Right atrium auricular region (tissue), 2 donors: ENCODE measurements at regions not wholly inside any gene's neighbourhood (a gene's known extent, or its start where the extent isn't known, plus 50 kb on each side); places are given as distances from the start of the nearest gene placed in this dataset.

Experiments used
- DNase-seq: peaks from one replicate; pipeline ENCODE4 v3.0.0-alpha.2; 2019; ENCODE audit warnings: low spot score
- H3K27ac ChIP-seq, 2 donors: fragments of 200-600 bp; sonication (generic); 1 replicate in 1 of 2; 2 replicates in 1 of 2; pipeline ENCODE4 v1.5.1; 2016 to 2019
- H3K27me3 ChIP-seq, 2 donors: fragments of 200-600 bp; sonication (generic); one replicate each; pipeline versions ENCODE4 v1.5.1 to v1.6.0; 2017 to 2019
- H3K36me3 ChIP-seq: fragments of 200-600 bp; sonication (generic); one replicate; pipeline ENCODE4 v1.5.1; 2016
- H3K4me1 ChIP-seq, 2 donors: fragments of 200-600 bp; sonication (generic); one replicate each; pipeline versions ENCODE4 v1.5.1 to v1.6.0; 2017 to 2019
- H3K4me3 ChIP-seq, 2 donors: fragments of 200-600 bp; sonication (generic); 1 replicate in 1 of 2; 2 replicates in 1 of 2; pipeline ENCODE4 v1.5.1; 2017 to 2019; ENCODE audit warnings: mild to moderate bottlenecking in 1 of 2, moderate library complexity in 1 of 2
- H3K9me3 ChIP-seq, 2 donors: fragments of 200-600 bp; sonication (generic); one replicate each; pipeline ENCODE4 v1.5.1; 2019
- CTCF ChIP-seq, 2 donors: fragments of 200-600 bp; sonication (generic); IDR thresholded peaks; one replicate each; pipeline ENCODE4 v1.5.1; 2019; ENCODE audit warnings: antibody characterized with exemption in 2 of 2

DNA sequence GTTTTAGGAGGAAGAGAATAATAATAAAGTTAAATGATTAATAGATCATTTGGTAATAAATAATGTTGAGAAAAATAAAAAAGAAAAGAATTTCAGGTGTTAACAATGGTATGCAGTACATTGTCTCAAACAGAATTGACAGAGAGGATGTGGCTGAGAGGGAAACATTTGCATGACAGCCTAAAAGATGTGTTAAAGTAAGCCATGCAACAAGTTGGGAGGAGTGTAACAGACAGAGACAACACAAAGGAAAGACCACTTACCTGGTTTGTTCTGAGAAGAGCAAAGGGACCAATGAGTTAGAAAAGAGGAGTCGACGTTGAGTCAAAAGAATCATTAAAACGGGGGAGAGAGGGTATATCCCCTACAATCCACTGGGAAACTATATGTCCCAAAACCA, 814.0 kb downstream of the KCNT2 start:
- Histone ChIP-seq H3K36me3 (no peaks in the 10 kb centered on the region), H3K4me3 (no peak overlapping the region), H3K27me3 (no peaks in the 10 kb centered on the region), H3K4me1 (no peaks in the 10 kb centered on the region), H3K9me3 (peaks cover 0 to 9% of the 10 kb centered on the region in 2 donors), H3K27ac (no peak overlapping the region)
- no peak for DNase-seq
- TF ChIP-seq CTCF (IDR thresholded peaks at IDR 0.05): no peak

- H3K9me3 ChIP-seq: peaks cover 0 to 9% of the 10 kb centered on the region in 2 donors
Measured at GRCh38 chr1:195791796-195792195, 816.4 kb downstream of the KCNT2 start.

DNA sequence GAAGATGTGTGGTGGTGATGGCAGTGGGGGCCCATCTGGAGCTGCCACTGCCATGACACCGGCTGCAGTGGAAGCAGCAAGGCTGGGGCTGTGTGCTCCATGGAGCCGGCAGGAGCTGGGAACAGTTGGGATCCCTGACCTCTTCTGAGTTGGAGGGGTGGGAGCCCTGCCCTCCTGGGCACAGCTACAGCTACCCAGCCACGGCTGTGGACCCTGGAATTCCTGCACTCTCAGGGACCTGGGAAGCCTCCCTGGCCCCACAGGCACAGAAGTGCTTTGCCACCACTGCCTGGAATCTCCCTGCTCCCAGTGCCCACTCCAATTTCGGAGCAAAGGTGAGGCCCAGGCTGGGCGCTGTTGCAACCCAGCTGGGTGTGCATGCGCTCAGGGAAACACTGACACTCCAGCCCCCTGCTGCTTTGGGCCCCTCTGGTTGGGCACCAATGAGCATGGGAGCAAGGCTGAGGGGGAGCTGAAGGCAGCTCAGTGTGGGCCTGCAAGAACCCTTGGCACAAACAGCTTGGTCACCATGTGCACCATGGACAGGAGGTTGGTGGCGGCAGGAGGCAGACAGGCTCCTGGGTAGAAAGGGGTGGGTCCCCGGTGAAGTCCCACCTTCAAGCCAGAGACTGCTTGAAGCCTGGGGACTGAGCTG, 817.6 kb downstream of the KCNT2 start:
- no peak for TF ChIP-seq CTCF (IDR thresholded peaks at IDR 0.05)
- no peak for DNase-seq
- no peak overlapping the region for H3K27ac ChIP-seq
- H3K9me3 ChIP-seq: peaks cover 0 to 9% of the 10 kb centered on the region in 2 donors
- no peaks in the 10 kb centered on the region for H3K36me3 ChIP-seq
- no peaks in the 10 kb centered on the region for H3K4me1 ChIP-seq
- no peaks in the 10 kb centered on the region for H3K27me3 ChIP-seq
- no peak overlapping the region for H3K4me3 ChIP-seq

More at GRCh38 chr1:195791796-195792195, 816.4 kb downstream of the KCNT2 start:
- Histone ChIP-seq H3K4me3 (no peak overlapping the region), H3K36me3 (no peaks in the 10 kb centered on the region), H3K27me3 (no peaks in the 10 kb centered on the region), H3K27ac (no peak overlapping the region), H3K4me1 (no peaks in the 10 kb centered on the region)
- DNase-seq: no peak
- TF ChIP-seq CTCF (IDR thresholded peaks at IDR 0.05): no peak

DNA sequence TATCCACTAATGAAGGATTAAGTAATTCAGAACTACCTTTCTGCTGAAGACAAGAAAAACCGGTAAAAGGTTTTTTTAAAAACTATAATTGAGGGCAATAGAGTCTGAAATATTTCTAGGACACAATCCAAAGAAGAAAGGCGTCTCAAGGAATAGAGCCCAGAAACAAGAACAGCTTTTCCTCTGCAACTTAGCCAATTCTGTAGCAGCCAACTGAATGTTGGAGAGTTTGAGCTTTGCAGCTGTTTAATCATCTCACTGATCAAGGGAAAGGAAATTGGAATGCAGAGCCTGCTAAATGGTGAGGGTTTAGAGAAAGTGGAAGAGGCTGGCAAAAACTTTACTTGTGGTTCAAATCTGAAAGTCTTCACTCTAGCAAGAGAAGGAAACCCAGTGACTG, 818.9 kb downstream of the KCNT2 start:
- Histone ChIP-seq H3K4me3 (no peak overlapping the region), H3K9me3 (peaks cover 0 to 9% of the 10 kb centered on the region in 2 donors), H3K27me3 (no peaks in the 10 kb centered on the region), H3K4me1 (no peaks in the 10 kb centered on the region), H3K27ac (no peak overlapping the region), H3K36me3 (no peaks in the 10 kb centered on the region)
- TF ChIP-seq CTCF (IDR thresholded peaks at IDR 0.05): no peak
- DNase-seq: no peak

DNA sequence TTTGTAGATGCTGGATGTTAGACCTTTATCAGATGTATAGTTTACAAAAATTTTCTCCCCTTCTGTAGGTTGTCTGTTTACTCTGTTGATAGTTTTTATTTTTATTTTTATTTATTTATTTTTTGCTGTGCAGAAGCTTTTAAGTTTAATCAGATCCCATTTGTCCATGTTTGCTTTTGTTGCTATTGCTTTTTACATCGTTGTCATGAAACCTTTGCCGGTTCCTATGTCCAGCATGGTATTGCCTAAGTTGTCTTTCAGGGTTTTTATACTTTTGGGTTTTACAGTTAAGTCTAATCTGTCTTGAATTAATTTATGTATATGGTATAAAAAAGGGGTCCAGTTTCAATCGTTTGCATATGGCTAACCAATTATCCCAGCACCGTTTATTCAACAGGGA, 819.5 kb downstream of the KCNT2 start:
- Histone ChIP-seq H3K4me1 (no peaks in the 10 kb centered on the region), H3K36me3 (no peaks in the 10 kb centered on the region), H3K9me3 (peaks cover 0 to 9% of the 10 kb centered on the region in 2 donors), H3K27ac (no peak overlapping the region), H3K4me3 (no peak overlapping the region), H3K27me3 (no peaks in the 10 kb centered on the region)
- TF ChIP-seq CTCF (IDR thresholded peaks at IDR 0.05): no peak
- no peak for DNase-seq

DNA sequence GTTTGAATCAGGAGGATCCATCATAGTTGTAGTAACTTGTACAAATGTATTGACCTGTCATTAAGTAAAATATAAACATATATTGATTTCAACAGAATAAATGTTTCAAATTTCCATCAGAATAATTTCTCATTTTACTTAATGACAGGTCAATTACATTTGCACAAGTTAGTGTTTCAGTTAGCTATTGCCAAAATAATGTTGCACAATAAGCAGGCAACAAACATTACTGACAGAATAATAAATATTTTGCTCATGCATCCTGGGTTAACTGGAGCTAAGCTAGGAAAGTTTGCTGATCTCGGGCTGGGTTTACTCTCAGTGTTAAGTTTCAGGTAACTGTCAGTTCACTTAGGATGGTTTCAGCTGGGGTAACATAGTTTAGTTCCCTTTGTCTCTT, 822.4 kb downstream of the KCNT2 start:
- no peaks in the 10 kb centered on the region for H3K27me3 ChIP-seq
- no peak overlapping the region for H3K4me3 ChIP-seq
- no peak overlapping the region for H3K27ac ChIP-seq
- no peaks in the 10 kb centered on the region for H3K9me3 ChIP-seq
- no peaks in the 10 kb centered on the region for H3K4me1 ChIP-seq
- TF ChIP-seq CTCF (IDR thresholded peaks at IDR 0.05): no peak
- no peaks in the 10 kb centered on the region for H3K36me3 ChIP-seq
- DNase-seq: no peak
